ENCODE measurements at regions not wholly inside any gene's neighbourhood (a gene's known extent, or its start where the extent isn't known, plus 50 kb on each side); places are given as distances from the start of the nearest gene placed in this dataset.
"Not testable (repeated sequence)": the region's sequence is repeated elsewhere in the genome, so short reads cannot be mapped to it uniquely, and the experiment has no call there.

DNA sequence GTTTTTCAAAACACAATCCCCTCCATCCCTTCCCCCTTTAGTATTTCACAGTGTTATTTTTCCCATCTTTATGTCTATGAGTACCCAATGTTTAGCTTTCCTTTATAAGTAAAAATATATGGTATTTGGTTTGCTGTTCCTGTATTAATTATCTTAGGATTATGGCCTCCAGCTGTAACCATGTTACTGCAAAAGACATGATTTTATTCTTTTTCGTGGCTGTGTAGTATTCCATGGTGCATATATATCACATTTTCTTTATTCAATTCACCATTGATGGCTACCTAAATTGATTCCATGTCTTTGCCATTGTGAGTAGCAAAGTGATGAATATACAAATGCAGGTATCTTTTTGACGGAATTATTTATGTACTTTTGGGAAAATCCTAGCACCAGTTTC, 346.4 kb upstream of the CNTN5 start:
- FAIRE-seq (no peak), DNase-seq (ENCODE audit: insufficient read length, low spot score) (no peak)
- TF ChIP-seq POLR2A (IDR thresholded peaks at IDR 0.05; ENCODE audit: low read depth, low read length): no peak

DNA sequence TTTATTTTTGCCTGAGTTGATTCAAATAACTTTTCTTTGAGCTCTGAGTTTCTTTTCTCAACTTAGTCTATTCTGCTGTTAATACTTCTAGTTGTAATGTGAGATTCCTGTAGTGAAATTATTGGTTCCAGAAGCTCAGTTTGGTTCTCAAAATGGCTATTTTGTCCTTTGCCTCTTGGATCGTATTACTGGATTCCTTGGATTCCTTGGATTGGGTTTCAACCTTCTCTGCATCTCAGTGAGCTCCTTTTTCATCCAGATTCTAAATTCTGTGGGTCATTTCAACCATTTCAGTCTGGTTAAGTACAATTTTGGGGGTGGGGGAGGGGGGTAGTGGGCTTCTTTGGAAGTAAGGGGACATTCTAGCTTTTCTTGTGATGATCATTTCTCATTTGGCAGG, 341.1 kb upstream of the CNTN5 start:
- no peak for DNase-seq (ENCODE audit: insufficient read length, low spot score)
- no peak for FAIRE-seq
- no peak for TF ChIP-seq POLR2A (IDR thresholded peaks at IDR 0.05; ENCODE audit: low read depth, low read length)

DNA sequence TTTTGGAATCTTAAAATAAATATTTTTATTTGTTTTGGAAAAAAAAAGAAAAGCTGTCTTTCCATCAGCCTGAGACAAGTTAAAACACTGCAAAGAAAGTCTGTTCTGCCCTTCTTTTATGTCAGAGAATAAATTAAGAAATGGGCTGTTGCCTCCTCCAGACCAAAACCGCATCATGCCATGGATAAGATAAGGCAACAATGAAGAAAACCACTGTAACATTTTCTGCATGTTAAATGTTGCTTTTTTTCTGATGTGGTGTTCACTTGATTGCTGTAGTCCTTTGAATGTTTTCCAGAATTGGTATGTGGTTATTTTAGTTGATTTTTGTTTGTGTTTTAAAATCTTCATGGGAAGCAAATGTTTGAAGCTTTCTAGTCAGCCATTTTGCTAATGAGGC, 319.2 kb upstream of the CNTN5 start:
- DNase-seq (ENCODE audit: insufficient read length, low spot score): no peak

DNA sequence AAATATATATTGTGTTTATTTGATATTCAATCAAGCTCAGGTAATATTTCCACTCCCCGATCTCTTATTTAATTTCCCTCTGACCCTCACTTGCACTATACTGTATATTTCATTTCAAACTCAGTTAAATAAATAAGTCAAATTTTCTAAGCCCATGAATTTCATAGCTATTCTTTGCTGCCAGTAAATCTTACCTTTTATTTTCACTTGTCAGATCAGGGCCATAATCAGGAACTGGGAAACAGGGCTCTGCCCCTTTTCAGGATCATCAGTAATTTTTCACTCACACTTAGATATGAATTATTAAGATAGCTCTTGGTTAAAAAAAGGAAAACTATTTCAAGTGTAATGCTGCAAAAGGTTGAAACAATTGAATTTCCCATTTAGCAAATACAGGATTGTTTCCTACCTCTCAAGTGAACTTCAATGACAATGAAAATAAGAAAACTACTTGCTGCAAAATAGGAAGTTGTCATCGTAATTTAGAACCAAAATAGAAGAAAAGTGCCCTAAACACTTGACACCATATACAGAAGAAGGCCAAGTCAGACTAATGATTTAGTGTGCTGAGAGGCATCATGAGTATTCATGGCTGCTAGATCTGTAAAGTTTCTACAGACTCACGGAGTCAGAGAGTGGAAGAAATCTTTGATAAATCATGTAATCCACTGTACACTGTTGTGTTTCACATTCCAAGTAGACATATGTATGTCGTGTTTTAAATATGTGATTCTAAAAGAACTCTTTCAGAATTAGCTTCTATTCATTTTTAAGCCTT, 316.8 kb upstream of the CNTN5 start:
- no peak for FAIRE-seq
- TF ChIP-seq POLR2A (IDR thresholded peaks at IDR 0.05; ENCODE audit: low read depth, low read length): no peak
- no peak for DNase-seq (ENCODE audit: insufficient read length, low spot score)

More for the DNA sequence above, 319.2 kb upstream of the CNTN5 start:
- no peak for FAIRE-seq
- no peak for TF ChIP-seq POLR2A (IDR thresholded peaks at IDR 0.05; ENCODE audit: low read depth, low read length)

DNA sequence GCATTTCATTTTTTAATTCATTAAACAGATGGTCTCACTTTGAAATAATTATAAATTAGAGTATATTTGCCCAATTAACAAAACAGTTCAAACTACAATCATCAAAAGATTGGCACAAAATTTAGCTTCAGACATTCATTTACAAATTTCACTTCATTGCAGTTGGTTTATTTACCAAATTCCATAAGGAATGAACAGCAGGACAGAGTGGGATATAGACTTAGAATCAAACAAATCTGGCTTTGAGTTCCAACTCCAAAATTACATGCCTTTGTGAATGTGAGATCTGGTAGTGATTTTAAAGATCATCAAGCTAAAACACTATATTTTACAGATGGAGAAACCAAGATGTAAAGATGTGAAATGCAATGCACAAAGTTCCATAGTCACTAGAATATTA, 310.7 kb upstream of the CNTN5 start:
- FAIRE-seq: no peak
- TF ChIP-seq POLR2A (IDR thresholded peaks at IDR 0.05; ENCODE audit: low read depth, low read length): no peak

DNA sequence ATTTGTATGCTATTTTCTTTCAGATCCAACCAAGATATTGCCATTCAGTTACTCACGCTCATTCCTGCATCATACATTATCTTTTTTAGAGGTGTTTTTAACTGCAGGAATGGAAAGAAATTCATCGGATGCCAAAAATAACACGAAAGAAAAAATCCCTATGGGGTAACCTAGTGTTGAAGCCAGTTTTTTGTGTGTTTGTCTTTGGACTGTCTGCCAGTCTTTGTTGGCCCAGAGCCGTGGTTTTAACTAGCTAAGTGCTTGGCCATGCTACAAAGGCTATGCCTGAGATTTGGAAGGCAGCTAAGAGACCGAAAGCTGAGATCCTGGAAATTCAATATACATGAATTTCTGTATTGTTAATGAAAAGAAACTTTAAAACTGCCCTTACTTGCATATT, 309.8 kb upstream of the CNTN5 start:
- TF ChIP-seq POLR2A (IDR thresholded peaks at IDR 0.05; ENCODE audit: low read depth, low read length): no peak
- FAIRE-seq (no peak), DNase-seq (ENCODE audit: insufficient read length, low spot score) (no peak)

More for the DNA sequence above, 310.7 kb upstream of the CNTN5 start:
- DNase-seq (ENCODE audit: insufficient read length, low spot score): no peak

DNA sequence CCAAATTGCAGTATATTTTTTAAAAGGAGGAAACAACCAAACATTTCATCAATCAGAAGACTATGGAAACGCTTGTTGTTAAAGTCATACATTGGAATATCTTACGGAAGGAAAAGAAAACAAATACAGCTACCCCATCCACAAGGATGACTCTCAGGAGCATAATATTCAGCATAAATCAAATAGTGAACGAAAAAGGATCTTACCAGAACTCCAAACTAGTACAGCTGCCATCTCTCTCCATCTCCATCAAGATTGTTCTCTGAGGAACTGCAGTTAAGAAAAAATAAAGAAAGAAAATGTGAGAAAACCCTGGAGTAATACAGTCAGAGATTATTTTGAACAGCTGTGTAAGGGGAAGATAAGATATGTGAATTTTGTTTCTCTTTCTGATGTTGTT, 299.8 kb upstream of the CNTN5 start:
- no peak for DNase-seq (ENCODE audit: insufficient read length, low spot score)
- no peak for FAIRE-seq
- no peak for TF ChIP-seq POLR2A (IDR thresholded peaks at IDR 0.05; ENCODE audit: low read depth, low read length)

DNA sequence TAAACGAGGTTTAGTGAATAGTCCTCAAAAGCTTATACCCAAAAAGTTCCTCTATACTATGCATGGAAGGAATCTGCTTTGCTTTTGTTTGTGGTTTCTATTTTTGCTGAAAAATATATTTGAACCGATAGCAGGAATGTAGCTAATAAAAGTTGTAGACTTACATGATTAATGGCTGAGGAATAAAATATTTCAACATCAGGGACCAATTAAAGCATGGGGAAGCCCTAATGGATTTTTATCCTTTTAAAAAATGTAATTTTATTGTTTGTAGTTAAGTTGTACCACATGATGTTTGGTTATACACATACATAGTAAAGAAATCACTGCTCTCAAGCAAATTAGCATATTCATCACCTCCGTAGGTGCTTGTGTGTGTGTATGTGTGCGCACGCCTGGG, 295.3 kb upstream of the CNTN5 start:
- no peak for FAIRE-seq
- no peak for TF ChIP-seq POLR2A (IDR thresholded peaks at IDR 0.05; ENCODE audit: low read depth, low read length)
- DNase-seq (ENCODE audit: insufficient read length, low spot score): no peak

DNA sequence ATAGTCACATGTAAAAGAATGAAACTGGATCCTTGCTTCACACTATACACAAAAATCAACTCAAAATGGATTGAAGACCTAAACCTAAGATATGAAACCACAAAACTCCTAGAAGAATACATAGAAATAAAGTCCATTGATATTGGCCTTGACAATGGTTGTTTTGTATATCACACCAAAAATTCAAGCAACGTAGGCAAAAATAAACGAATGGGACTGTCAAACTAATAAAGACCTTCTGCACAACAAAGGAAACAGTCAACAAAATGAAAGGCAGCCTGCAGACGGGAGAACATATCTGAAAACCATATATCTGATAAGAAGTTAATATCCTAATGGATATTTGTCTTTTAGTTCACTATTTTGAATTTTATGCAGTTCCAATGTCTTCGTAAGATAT, 292.3 kb upstream of the CNTN5 start:
- FAIRE-seq: no peak
- no peak for TF ChIP-seq POLR2A (IDR thresholded peaks at IDR 0.05; ENCODE audit: low read depth, low read length)
- no peak for DNase-seq (ENCODE audit: insufficient read length, low spot score)

DNA sequence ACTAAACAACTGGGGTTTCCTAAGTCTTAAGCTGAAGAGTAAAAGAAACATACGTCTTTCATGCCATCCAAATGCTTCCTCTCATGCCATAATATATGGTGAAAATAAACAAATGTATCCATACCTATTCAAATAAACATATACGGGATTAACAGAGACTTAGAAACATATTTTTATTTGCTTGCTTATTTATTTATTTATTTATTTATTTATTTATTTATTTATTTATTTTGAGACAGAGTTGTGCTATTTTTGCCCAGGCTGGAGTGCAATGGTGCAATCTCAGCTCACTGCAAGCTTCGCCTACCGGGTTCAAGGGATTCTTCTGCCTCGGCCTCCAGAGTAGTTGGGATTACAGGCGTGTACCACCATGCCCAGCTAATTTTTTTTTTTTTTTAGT, 291.6 kb upstream of the CNTN5 start:
- DNase-seq (ENCODE audit: insufficient read length, low spot score) (no peak), FAIRE-seq (no peak)
- no peak for TF ChIP-seq POLR2A (IDR thresholded peaks at IDR 0.05; ENCODE audit: low read depth, low read length)

DNA sequence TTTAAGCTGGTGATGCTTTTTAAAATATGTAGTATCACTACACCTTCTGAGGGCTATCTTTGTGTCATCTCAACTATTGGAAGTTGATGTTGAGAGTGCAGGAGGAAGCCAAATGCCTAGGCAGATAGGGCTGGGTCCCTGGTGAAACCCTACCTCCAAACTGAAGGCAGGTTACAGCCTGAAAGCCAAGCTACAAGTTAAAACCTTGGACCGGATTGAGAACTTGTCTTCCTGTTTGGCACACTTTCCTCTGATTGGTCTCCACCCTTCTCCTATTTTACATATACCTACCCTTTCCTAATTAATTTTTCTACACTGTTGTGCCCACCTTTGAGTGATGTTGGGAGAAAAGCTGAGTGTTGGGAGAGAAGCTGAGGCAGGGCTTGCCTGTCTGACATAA, 287.8 kb upstream of the CNTN5 start:
- DNase-seq (ENCODE audit: insufficient read length, low spot score) (no peak), FAIRE-seq (no peak)
- no peak for TF ChIP-seq POLR2A (IDR thresholded peaks at IDR 0.05; ENCODE audit: low read depth, low read length)

DNA sequence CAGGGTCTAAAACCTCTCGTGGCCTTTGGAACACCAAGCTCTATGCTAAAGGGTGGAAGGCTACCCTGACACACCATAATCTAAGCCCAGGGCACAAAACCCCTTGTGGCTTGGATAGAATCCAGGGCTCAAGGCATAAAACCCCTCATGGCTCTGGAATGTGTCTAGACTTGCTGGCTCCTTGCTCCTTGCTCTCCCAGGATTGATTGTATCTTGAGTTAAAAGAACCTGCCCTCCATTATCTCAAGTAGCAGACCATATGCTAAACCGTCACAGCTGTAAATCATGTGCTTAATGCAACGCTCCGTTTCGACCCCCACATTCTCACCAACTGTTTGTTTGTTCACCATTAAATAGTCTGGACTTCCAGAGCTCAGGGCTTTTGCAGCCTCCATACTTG, 287.4 kb upstream of the CNTN5 start:
- not testable (repeated sequence) for DNase-seq (ENCODE audit: insufficient read length, low spot score); FAIRE-seq

DNA sequence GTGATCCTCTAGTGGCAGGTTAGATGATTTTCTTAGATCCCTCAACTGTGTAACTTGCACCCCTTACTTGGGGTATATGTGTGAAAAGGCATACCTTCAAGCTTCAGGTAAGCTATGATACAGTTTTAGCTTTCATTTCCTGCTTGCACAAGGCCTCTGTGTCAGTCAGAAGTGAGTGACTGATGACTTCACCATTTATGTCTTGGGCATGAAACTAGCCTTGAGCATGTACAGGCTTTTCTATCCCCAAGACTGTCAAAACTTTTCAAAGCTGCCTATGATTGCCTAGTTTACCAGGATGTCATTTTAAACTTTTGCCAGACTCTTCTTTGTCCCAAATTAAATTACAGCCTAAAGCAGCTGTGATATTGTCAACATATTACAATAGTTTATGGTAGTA, 286.1 kb upstream of the CNTN5 start:
- no peak for DNase-seq (ENCODE audit: insufficient read length, low spot score)
- no peak for TF ChIP-seq POLR2A (IDR thresholded peaks at IDR 0.05; ENCODE audit: low read depth, low read length)
- FAIRE-seq: no peak

DNA sequence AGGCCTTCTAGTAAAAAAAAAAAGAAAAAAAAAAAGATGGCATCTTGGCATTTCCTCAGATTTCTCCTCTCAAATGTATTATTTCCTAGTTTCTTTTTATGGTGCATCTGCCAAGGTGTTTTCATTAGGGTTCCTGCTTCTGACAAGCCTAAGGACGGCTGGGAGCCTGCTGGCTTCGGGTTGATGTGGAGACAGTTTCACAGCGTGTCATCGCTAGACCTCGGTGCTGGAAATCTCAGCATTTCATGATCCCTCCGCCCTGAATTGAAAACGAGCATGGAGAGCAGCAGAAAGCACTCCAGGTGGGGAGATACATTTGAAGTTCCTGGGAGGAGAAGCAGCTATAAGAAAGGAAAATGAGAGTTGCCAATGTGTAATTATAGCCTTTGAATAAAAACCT, 283.9 kb upstream of the CNTN5 start:
- TF ChIP-seq POLR2A (IDR thresholded peaks at IDR 0.05; ENCODE audit: low read depth, low read length): no peak
- DNase-seq (ENCODE audit: insufficient read length, low spot score): no peak
- FAIRE-seq: no peak

DNA sequence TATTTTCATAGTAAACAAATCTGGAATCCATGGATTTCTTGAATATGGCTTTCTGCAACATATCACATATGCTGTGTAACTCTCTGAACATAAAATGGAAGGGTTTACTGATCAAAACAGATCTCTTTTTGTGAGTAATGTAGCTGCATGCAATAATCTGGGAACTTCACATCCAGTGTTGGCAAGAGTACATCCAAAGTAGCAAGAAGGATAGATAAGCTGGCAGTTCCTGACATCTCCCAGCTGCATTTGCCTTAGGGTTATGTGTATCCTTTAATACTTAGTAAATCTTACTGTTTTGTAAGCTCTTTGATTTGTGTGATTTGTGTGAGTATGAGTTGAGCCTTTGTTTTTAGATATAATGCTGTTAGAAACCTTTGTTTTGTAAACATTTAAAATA, 280.4 kb upstream of the CNTN5 start:
- DNase-seq (ENCODE audit: insufficient read length, low spot score): no peak
- TF ChIP-seq POLR2A (IDR thresholded peaks at IDR 0.05; ENCODE audit: low read depth, low read length): no peak
- FAIRE-seq: no peak

DNA sequence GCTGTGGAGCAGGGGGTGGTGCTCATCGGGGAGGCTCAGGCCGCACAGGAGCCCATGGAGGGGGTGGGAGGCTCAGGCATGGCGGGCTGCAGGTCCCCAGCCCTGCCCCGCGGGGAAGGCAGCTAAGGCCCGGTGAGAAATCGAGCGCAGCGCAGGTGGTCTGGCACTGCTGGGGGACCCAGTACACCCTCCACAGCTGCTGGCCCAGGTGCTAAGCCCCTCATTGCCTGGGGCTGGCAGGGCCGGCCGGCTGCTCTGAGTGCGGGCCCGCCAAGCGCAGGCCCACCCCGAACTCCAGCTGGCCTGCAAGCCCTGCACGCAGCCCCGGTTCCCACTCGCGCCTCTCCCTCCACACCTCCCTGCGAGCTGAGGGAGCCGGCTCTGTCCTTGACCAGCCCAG, 257.3 kb upstream of the CNTN5 start:
- DNase-seq (ENCODE audit: insufficient read length, low spot score); FAIRE-seq: not testable (repeated sequence)
